ENCODE measurements at regions not wholly inside any gene's neighbourhood (a gene's known extent, or its start where the extent isn't known, plus 50 kb on each side); places are given as distances from the start of the nearest gene placed in this dataset.

DNA sequence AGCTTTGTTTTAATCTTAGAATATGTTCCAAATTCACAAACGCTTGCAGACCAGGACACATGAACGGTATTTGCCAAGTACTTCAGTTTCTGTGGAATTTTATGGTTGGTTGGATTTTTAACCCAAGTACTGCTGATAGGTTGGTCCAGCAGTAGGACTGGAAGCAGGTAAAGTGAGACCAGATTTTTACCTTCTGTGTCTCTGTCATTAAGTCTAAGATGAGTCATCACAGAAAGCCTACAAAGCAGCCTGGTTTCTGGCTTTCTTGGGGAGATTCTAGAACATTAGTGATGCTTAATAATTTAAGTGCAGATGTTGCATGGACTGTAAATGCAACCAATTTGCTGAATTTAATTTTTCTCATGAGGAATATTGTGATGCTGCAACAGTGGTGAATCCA is 100.5 kb downstream of the SCG2 start:
- Mint-ChIP-seq H3K4me3 (no peak overlapping the region), H3K27ac (no peak overlapping the region), H3K4me1 (ENCODE audit: low read depth in 2 of 2) (no peaks in the 10 kb centered on the region), H3K9me3 (no peaks in the 10 kb centered on the region), H3K36me3 (no peaks in the 10 kb centered on the region), H3K27me3 (peaks cover 0 to 5% of the 10 kb centered on the region in 2 donors)
- ATAC-seq (no peak), DNase-seq (ENCODE audit: low spot score) (no peak)

DNA sequence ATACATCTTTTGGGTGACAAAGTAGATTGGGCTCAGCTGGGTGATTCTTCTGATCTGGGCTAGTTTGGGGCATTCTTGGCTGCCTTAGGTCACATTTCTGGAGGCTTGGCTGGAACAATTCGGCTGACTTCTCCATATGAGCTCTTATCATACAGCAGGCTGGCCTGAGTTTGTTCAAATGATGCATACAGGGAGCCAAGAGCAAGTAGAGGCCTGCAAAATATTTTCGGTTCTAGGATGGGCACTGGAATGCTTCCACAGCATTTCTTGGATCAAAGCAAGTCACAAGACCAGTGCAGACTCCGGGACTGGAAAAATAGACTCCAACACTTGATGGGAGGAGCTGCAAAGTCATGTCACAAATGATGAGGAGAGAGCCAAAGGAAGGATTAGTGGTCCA is 98.4 kb downstream of the SCG2 start:
- H3K27me3 Mint-ChIP-seq, result peaks cover 0 to 9% of the 10 kb centered on the region in 2 donors
- DNase-seq (ENCODE audit: low spot score) (no peak), ATAC-seq (no peak)
- no peak overlapping the region for H3K27ac Mint-ChIP-seq
- no peaks in the 10 kb centered on the region for H3K4me1 Mint-ChIP-seq (ENCODE audit: low read depth in 2 of 2)
- H3K9me3 Mint-ChIP-seq, result no peaks in the 10 kb centered on the region
- H3K4me3 Mint-ChIP-seq, result no peak overlapping the region
- H3K36me3 Mint-ChIP-seq, result no peaks in the 10 kb centered on the region

DNA sequence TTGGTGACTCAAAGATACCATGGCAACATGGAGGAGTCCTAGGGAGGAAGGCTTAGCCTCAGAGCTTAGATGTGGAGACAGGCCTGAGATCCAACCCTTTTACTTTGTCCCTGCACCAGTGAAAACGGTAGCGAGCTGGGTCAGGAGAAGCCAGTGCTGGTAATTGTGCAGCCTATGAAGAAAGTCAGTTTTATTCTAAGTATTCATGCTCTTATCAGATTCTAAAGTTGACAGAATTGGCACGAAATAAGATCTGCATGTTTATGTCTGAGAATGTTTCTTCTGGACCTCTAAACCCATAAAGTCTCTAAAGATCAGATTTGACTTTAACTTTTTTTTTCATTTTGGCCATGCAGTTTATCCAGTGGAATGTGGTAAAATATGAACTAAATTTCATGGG is 93.8 kb downstream of the SCG2 start:
- Mint-ChIP-seq H3K27me3 (peaks cover 0 to 32% of the 10 kb centered on the region in 2 donors), H3K4me3 (no peak overlapping the region), H3K9me3 (peaks cover 4% of the 10 kb centered on the region), H3K27ac (no peak overlapping the region), H3K36me3 (no peaks in the 10 kb centered on the region), H3K4me1 (ENCODE audit: low read depth in 2 of 2) (no peaks in the 10 kb centered on the region)
- DNase-seq (ENCODE audit: low spot score), result no peak
- ATAC-seq, result no peak

DNA sequence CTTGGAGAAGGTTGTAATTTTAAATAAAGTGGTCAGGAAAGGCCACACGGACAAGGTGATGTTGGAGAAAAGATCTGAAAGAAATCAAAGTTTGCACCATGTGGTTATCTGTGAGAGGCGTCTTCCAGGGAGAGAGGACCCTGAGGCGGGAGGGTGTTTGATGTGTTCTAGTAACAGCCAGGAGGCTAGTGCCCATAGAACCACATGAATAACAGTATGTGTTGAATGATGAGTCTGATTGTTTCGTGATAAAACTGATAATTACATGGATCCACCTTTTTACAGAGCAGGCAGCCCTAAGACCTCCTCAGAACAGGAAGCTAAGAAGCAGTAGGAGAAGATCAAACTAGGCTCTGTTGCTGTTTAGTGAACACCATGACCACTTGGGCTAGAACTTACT is 91.4 kb downstream of the SCG2 start:
- no peak for DNase-seq (ENCODE audit: low spot score)
- Mint-ChIP-seq H3K27ac (no peak overlapping the region), H3K9me3 (peaks cover 4% of the 10 kb centered on the region), H3K27me3 (peaks cover 0 to 32% of the 10 kb centered on the region in 2 donors), H3K36me3 (no peaks in the 10 kb centered on the region), H3K4me3 (no peak overlapping the region), H3K4me1 (ENCODE audit: low read depth in 2 of 2) (no peaks in the 10 kb centered on the region)
- no peak for ATAC-seq

DNA sequence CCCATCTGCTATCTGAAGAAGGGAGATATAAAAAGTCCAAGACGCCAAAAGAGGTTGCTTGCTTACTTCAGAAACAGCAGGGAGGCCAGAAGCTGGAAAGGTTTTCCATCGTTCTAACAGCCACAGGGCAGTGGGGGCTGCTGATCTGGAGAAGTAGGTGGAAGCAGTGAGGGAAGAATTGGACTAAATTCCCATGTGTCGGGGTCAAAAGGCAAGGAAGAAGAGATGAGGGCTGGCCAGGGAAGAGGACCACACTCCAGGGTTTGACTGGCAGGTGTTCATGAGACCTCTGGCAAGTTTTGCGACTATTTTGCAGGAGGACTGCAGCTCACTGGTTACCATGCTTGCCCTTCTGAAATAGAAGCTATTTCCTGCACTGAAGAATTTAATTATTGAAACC is 91.0 kb downstream of the SCG2 start:
- H3K4me1 Mint-ChIP-seq (ENCODE audit: low read depth in 2 of 2), result no peaks in the 10 kb centered on the region
- no peak overlapping the region for H3K27ac Mint-ChIP-seq
- DNase-seq (ENCODE audit: low spot score) (no peak), ATAC-seq (no peak)
- no peaks in the 10 kb centered on the region for H3K36me3 Mint-ChIP-seq
- peaks cover 4% of the 10 kb centered on the region for H3K9me3 Mint-ChIP-seq
- no peak overlapping the region for H3K4me3 Mint-ChIP-seq
- peaks cover 0 to 31% of the 10 kb centered on the region in 2 donors for H3K27me3 Mint-ChIP-seq

DNA sequence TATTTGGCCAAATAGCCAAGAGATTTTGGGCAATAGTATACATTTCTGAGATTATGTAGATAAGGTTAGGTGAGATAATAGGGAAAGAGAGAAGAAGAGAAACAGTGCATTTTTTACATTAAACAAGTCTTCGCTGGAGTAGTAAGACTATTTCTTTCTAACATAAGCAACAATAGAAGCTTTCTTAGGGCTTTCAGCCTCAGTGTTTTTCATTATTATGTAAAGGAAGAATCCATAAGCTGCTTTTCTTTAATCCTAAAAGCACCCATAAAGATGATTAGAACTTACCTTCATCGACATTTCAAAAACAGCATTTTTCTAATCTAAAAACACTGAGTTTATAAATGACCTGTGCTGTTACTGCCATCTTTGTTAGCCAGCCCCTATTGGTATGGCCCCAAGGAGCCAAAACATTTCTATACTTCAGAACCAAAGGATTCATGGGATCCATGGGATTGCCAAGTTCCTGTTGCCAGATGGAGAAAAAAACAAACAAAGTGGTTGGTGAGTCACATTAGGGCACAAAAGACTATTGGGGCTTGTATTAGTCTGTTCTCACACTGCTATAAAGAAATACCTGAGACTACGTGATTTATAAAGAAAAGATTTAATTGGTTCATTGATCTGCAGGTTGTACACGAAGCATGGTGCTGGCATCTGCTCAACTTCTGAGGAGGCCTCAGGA is 88.2 kb downstream of the SCG2 start:
- DNase-seq (ENCODE audit: low spot score) (no peak), ATAC-seq (no peak)
- H3K4me1 Mint-ChIP-seq (ENCODE audit: low read depth in 2 of 2), result no peaks in the 10 kb centered on the region
- no peaks in the 10 kb centered on the region for H3K36me3 Mint-ChIP-seq
- no peak overlapping the region for H3K27ac Mint-ChIP-seq
- H3K9me3 Mint-ChIP-seq, result peaks cover 4% of the 10 kb centered on the region
- no peak overlapping the region for H3K4me3 Mint-ChIP-seq
- peaks cover 0 to 25% of the 10 kb centered on the region in 2 donors for H3K27me3 Mint-ChIP-seq

DNA sequence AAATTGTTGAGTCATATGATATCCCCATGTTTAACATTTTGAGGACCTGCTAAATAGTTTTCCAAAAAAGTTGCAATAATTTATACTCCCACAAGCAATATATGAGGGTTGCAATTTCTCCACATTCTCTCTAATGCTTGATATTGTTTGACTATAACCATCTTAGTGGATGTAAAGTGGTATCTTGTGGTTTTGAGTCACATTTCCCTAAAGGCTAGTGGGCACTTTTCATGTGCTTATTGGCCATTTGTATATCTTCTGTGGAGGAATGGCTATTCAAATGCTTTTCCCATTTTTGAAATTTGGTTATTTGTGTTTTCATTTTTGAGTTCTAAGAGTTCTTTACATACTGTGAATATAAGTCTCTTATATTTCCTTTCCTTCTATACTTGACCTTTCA is 82.7 kb downstream of the SCG2 start:
- Mint-ChIP-seq H3K9me3 (no peaks in the 10 kb centered on the region), H3K36me3 (no peaks in the 10 kb centered on the region)
- ATAC-seq, result no peak

DNA sequence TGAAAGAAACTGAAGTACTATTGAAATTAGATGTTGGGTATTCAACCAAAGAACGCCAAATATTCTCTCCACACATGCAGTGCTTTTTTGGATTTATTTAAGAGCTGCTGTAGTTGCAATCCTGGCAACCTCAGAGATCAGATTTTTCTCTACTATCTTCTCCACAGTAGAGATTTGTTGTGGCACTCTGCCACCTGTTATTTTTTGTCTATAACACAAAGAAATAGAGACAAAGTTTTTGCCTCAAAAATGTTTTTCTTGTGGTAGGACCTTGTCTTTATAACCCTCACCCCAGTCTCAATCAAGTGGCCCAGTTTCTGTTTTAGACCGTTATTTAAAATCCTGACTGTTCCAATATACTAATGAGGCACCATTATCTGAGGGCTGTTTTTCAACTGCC is 79.4 kb downstream of the SCG2 start:
- Mint-ChIP-seq H3K4me3 (no peak overlapping the region), H3K27me3 (peaks cover 0 to 6% of the 10 kb centered on the region in 2 donors), H3K27ac (no peak overlapping the region), H3K36me3 (no peaks in the 10 kb centered on the region), H3K9me3 (no peaks in the 10 kb centered on the region), H3K4me1 (ENCODE audit: low read depth in 2 of 2) (no peaks in the 10 kb centered on the region)
- DNase-seq (ENCODE audit: low spot score), result no peak
- no peak for ATAC-seq

More for the DNA sequence above, 82.7 kb downstream of the SCG2 start:
- Mint-ChIP-seq H3K4me1 (ENCODE audit: low read depth in 2 of 2) (no peaks in the 10 kb centered on the region), H3K27me3 (peaks cover 0 to 6% of the 10 kb centered on the region in 2 donors), H3K27ac (no peak overlapping the region), H3K4me3 (no peak overlapping the region)
- DNase-seq (ENCODE audit: low spot score), result no peak

DNA sequence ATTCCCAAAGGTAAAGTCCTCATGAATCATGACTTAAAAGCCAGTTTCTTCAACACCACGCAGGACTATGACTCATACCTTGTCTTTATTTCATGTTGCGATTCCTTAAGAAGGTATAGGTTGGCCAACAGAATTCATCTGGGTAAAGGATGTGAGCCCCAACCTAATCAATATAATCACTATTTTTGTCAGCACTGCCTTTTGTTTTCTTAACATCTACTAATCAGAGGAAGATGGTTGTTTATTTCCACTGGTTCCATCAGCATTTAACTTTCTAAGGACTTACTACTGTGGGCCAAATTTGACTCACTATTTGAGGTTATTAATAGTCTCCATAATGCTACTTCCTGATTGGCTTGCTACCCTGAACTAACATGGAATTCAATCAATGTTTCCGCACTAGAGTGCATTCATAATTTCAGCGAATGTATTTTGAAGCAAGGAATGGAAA is 78.6 kb downstream of the SCG2 start:
- no peak overlapping the region for H3K4me3 Mint-ChIP-seq
- no peak for DNase-seq (ENCODE audit: low spot score)
- no peak for ATAC-seq
- H3K9me3 Mint-ChIP-seq, result no peaks in the 10 kb centered on the region
- H3K4me1 Mint-ChIP-seq (ENCODE audit: low read depth in 2 of 2), result no peaks in the 10 kb centered on the region
- H3K27ac Mint-ChIP-seq, result no peak overlapping the region
- H3K27me3 Mint-ChIP-seq, result peaks cover 0 to 5% of the 10 kb centered on the region in 2 donors
- no peaks in the 10 kb centered on the region for H3K36me3 Mint-ChIP-seq

DNA sequence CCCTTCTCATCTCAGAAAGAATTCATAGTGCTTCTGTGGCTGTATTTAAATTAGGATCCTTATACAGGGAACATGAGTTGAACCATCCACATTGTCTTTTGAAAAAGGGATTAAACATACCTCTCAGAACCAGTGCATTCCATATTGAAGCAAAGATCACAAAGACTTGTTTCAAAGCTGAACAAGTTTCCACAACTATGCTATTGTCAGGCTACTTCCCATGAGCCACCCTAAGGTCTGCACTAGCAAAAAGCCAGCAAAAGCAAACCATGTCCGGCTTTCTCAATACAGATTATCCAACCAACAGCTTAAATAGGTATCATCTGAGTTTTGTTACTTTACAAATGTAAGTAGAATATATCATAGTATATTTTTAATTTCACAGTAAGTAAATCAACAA is 78.1 kb downstream of the SCG2 start:
- H3K27ac Mint-ChIP-seq, result no peak overlapping the region
- DNase-seq (ENCODE audit: low spot score) (no peak), ATAC-seq (no peak)
- H3K36me3 Mint-ChIP-seq, result no peaks in the 10 kb centered on the region
- H3K27me3 Mint-ChIP-seq, result peaks cover 0 to under 1% of the 10 kb centered on the region in 2 donors
- H3K4me3 Mint-ChIP-seq, result no peak overlapping the region
- no peaks in the 10 kb centered on the region for H3K4me1 Mint-ChIP-seq (ENCODE audit: low read depth in 2 of 2)
- no peaks in the 10 kb centered on the region for H3K9me3 Mint-ChIP-seq

DNA sequence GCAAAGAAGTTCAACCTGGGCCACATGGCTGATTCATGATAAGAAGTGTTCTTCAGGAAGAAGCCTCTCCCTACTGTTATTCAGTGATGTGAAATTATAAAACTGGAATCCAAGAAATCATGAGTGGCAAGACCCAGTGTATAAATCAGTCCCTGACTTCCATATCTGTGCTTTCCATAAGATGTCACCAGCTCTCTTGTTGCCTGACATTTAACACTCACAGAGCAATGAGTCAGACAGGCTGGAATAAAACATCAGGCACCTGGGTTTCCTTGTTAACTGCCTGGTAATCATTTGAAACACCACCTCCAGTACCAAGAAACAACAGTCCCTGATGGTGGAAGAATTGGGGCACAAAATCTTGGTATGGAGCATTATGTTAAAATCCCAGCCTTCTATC is 76.1 kb downstream of the SCG2 start:
- DNase-seq (ENCODE audit: low spot score) (no peak), ATAC-seq (no peak)
- Mint-ChIP-seq H3K36me3 (no peaks in the 10 kb centered on the region), H3K4me1 (ENCODE audit: low read depth in 2 of 2) (no peaks in the 10 kb centered on the region), H3K27ac (no peak overlapping the region), H3K9me3 (no peaks in the 10 kb centered on the region), H3K27me3 (no peaks in the 10 kb centered on the region), H3K4me3 (no peak overlapping the region)

DNA sequence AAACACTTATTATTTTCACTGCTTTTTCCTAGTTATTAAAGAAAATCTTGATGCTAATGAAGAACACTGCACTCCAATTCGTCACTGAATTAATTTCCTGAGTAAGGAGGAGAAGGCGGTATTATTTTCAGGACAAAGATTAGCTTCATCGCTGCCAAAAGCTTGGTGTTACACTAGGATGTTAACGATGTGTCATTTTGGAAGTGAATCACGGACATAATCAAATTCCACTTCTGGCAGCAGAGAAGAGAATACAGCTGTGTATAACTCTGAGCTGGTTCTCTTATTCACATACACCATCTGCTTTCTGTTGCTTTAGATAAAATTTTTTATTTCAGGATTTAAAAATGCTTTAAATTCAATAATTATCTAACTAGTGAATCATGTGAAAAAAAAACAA is 74.1 kb downstream of the SCG2 start:
- Mint-ChIP-seq H3K9me3 (no peaks in the 10 kb centered on the region), H3K36me3 (no peaks in the 10 kb centered on the region), H3K4me1 (ENCODE audit: low read depth in 2 of 2) (no peaks in the 10 kb centered on the region), H3K4me3 (no peak overlapping the region), H3K27me3 (no peaks in the 10 kb centered on the region), H3K27ac (no peak overlapping the region)
- no peak for DNase-seq (ENCODE audit: low spot score)
- ATAC-seq, result no peak

DNA sequence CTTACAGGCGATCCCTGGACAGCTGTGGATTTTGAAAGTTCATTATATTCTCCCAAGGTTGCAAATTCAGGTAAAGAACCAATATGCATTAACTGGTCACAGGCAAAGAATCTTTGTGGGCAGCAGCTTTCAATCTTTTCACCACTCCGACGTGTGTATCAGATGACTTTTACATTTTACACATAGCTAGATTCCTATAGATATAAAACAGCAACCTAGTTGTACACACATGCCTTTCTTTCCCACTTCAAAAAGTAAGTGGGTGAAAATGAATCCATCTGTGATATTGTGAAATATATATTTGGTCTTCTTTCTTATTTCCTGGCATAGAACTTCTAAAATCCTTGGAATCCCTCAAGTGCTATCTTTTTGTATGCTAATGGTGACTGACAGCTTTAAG is 72.5 kb downstream of the SCG2 start:
- Mint-ChIP-seq H3K4me3 (no peak overlapping the region), H3K36me3 (no peaks in the 10 kb centered on the region), H3K4me1 (ENCODE audit: low read depth in 2 of 2) (no peaks in the 10 kb centered on the region), H3K9me3 (no peaks in the 10 kb centered on the region), H3K27ac (no peak overlapping the region), H3K27me3 (no peaks in the 10 kb centered on the region)
- DNase-seq (ENCODE audit: low spot score) (no peak), ATAC-seq (no peak)

DNA sequence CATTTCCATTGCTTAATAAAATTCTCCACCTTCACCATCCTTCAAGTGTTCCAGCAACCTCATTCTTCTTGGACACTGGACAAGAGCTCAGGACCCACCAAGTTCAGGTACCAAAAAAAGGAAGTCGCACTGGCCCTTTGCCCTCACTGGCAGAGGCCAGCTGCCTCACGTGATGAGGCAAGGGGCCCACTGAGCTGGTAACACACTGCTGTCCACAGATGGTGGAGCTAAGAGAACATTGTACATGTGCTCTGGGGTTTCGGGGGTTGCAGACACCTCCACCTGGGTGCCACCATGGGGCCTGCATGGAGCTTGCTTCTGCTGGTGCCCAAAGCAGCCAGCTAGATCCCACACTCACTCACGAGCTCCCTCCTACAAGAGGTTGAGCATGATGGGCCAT is 71.3 kb downstream of the SCG2 start:
- H3K27ac Mint-ChIP-seq, result no peak overlapping the region
- no peaks in the 10 kb centered on the region for H3K27me3 Mint-ChIP-seq
- H3K4me3 Mint-ChIP-seq, result no peak overlapping the region
- ATAC-seq (peak in 1 of 2 donors; percentile 24), DNase-seq (ENCODE audit: low spot score) (no peak)
- no peaks in the 10 kb centered on the region for H3K4me1 Mint-ChIP-seq (ENCODE audit: low read depth in 2 of 2)
- H3K9me3 Mint-ChIP-seq, result no peaks in the 10 kb centered on the region
- no peaks in the 10 kb centered on the region for H3K36me3 Mint-ChIP-seq

DNA sequence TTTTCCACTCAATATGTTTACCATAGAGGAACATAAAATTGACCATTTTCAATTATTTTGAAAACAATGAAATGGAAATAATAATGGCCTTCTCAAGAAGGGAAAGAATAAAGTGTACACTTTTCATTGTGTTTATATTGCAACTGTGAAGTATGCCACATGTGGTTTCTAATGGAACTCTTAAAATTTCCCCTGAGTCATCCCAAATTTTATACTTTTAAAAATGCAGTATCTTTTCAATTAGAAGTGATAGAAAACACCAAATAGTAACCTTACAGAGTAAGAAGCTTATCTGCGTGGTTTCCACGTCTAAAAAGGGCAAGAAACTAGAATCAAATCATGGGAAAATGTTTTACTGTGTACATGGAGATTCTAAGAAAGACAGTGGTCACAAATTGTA is 70.0 kb downstream of the SCG2 start:
- no peak for DNase-seq (ENCODE audit: low spot score)
- ATAC-seq, result no peak
- Mint-ChIP-seq H3K4me3 (no peak overlapping the region), H3K27ac (no peak overlapping the region), H3K9me3 (peaks cover 2% of the 10 kb centered on the region), H3K27me3 (peaks cover 0 to 11% of the 10 kb centered on the region in 2 donors), H3K36me3 (no peaks in the 10 kb centered on the region), H3K4me1 (ENCODE audit: low read depth in 2 of 2) (no peaks in the 10 kb centered on the region)

Data from natural killer cell treated with Interleukin-12 subunit alpha and Interleukin-12 subunit beta and Interleukin-15 and Interleukin-18, amount 100 ng/mL, for 72 hours (primary cell).